Neural progenitor cell (in vitro differentiated cells): ENCODE measurements at regions not wholly inside any gene's neighbourhood (a gene's known extent, or its start where the extent isn't known, plus 50 kb on each side); places are given as distances from the start of the nearest gene placed in this dataset.

Source experiments
- DNase-seq: peaks from one replicate; pipeline ENCODE4 v3.0.0-alpha.2; 2016; ENCODE audit warnings: low spot score
- H2AFZ ChIP-seq: fragments of 200-600 bp; sonication (generic); replicated peaks from 2 replicates; pipeline ENCODE4 v1.6.1; 2016; ENCODE audit warnings: antibody characterized with exemption
- H3F3A ChIP-seq: fragments of 200-600 bp; sonication (generic); 2 replicates; pipeline ENCODE4 v1.6.1; 2016; ENCODE audit warnings: antibody characterized with exemption, low read depth
- H3K27ac ChIP-seq: fragments of 200-600 bp; sonication (generic); 2 replicates; pipeline ENCODE4 v1.5.1; 2016; ENCODE audit warnings: mild to moderate bottlenecking
- H3K27me3 ChIP-seq: fragments of 200-600 bp; sonication (generic); 2 replicates; pipeline ENCODE4 v1.6.1; 2016; ENCODE audit warnings: mild to moderate bottlenecking, moderate library complexity
- H3K36me3 ChIP-seq: fragments of 200-600 bp; sonication (generic); 2 replicates; pipeline ENCODE4 v1.5.1; 2016
- H3K4me1 ChIP-seq: fragments of 200-600 bp; sonication (generic); 2 replicates; pipeline ENCODE4 v1.6.1; 2016; ENCODE audit warnings: mixed run types
- H3K4me2 ChIP-seq: fragments of 200-600 bp; sonication (generic); 2 replicates; pipeline ENCODE4 v1.6.1; 2016
- H3K4me3 ChIP-seq: fragments of 200-600 bp; sonication (generic); 2 replicates; pipeline ENCODE4 v1.5.1; 2016
- H3K79me2 ChIP-seq: fragments of 200-600 bp; sonication (generic); 2 replicates; pipeline ENCODE4 v1.6.1; 2016; ENCODE audit warnings: low read depth
- H3K9ac ChIP-seq: fragments of 200-600 bp; sonication (generic); 2 replicates; pipeline ENCODE4 v1.6.1; 2016
- H3K9me3 ChIP-seq: fragments of 200-600 bp; sonication (generic); 2 replicates; pipeline ENCODE4 v1.5.1; 2016; ENCODE audit warnings: low read depth
- H4K20me1 ChIP-seq: fragments of 200-600 bp; sonication (generic); 2 replicates; pipeline ENCODE4 v1.6.1; 2016; ENCODE audit warnings: low read depth
- H3K27ac Mint-ChIP-seq: 3 replicates; pipeline ENCODE4 v1.8.0; 2021; ENCODE audit warnings: mixed read lengths
- H3K27me3 Mint-ChIP-seq: 2 replicates; pipeline ENCODE4 v1.8.0; 2022; ENCODE audit warnings: low read depth, mild to moderate bottlenecking, inconsistent platforms, moderate library complexity, mixed read lengths; ENCODE audit not compliant: insufficient read depth
- H3K36me3 Mint-ChIP-seq: 3 replicates; pipeline ENCODE4 v1.8.0; 2021; ENCODE audit warnings: mixed read lengths
- H3K4me1 Mint-ChIP-seq: 3 replicates; pipeline ENCODE4 v1.8.0; 2021; ENCODE audit warnings: mixed read lengths
- H3K4me3 Mint-ChIP-seq: 3 replicates; pipeline ENCODE4 v1.8.0; 2021; ENCODE audit warnings: mild to moderate bottlenecking, moderate library complexity, mixed read lengths
- H3K9me3 Mint-ChIP-seq: 3 replicates; pipeline ENCODE4 v1.8.0; 2020; ENCODE audit warnings: mixed read lengths
- EZH2 ChIP-seq: fragments of 200-600 bp; sonication (generic); IDR thresholded peaks from 2 replicates; pipeline ENCODE4 v1.6.1; 2017; ENCODE audit warnings: antibody characterized with exemption, mild to moderate bottlenecking, moderate library complexity
- EZH2phosphoT487 ChIP-seq: fragments of 200-600 bp; sonication (generic); IDR thresholded peaks from 2 replicates; pipeline ENCODE4 v1.6.1; 2017; ENCODE audit warnings: antibody characterized with exemption
- TF ChIP-seq, protein P1 (sequence below): fragments of 200-600 bp; sonication (generic); IDR thresholded peaks from 2 replicates; pipeline ENCODE4 v1.5.1; 2017; ENCODE audit warnings: antibody characterized with exemption, mild to moderate bottlenecking

DNA sequence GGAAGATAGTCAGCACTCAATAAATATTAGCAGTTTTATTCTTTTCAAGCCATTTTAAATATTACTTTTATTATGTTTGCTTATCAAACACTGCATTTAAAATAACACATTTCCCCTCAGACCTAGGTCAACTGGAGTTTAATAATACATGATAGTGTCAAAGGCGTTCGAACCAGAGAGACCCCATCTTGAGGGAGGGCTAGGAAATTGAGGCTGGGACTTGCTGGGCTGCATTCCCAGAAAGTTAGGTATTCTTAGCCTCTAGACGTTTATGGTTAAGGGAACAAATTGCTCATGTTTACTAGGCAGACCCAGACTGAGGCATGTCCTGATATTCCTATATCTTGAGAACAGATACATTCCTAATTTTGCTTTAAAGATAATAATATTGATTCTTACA is 426.5 kb downstream of the METTL4 start:
- TF ChIP-seq, protein P1, sequence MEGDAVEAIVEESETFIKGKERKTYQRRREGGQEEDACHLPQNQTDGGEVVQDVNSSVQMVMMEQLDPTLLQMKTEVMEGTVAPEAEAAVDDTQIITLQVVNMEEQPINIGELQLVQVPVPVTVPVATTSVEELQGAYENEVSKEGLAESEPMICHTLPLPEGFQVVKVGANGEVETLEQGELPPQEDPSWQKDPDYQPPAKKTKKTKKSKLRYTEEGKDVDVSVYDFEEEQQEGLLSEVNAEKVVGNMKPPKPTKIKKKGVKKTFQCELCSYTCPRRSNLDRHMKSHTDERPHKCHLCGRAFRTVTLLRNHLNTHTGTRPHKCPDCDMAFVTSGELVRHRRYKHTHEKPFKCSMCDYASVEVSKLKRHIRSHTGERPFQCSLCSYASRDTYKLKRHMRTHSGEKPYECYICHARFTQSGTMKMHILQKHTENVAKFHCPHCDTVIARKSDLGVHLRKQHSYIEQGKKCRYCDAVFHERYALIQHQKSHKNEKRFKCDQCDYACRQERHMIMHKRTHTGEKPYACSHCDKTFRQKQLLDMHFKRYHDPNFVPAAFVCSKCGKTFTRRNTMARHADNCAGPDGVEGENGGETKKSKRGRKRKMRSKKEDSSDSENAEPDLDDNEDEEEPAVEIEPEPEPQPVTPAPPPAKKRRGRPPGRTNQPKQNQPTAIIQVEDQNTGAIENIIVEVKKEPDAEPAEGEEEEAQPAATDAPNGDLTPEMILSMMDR: no peak
- no peak for TF ChIP-seq EZH2phosphoT487
- TF ChIP-seq EZH2: no peak
- DNase-seq: no peak
- Histone ChIP-seq H3K27me3 (no peaks in the 10 kb centered on the region), H3K4me3 (no peak overlapping the region), H3K9me3 (no peaks in the 10 kb centered on the region), H3K9ac (no peak overlapping the region), H3K4me1 (no peaks in the 10 kb centered on the region), H3K27ac (no peak overlapping the region), H3K36me3 (no peaks in the 10 kb centered on the region), H4K20me1 (no peaks in the 10 kb centered on the region), H3F3A (no peaks in the 10 kb centered on the region), H3K4me2 (no peak overlapping the region), H3K79me2 (no peaks in the 10 kb centered on the region), H2AFZ (no peak overlapping the region)
- Mint-ChIP-seq H3K4me3 (no peak overlapping the region), H3K36me3 (no peaks in the 10 kb centered on the region), H3K27me3 (peaks cover 4% of the 10 kb centered on the region), H3K4me1 (no peaks in the 10 kb centered on the region), H3K27ac (no peak overlapping the region), H3K9me3 (no peaks in the 10 kb centered on the region)

DNA sequence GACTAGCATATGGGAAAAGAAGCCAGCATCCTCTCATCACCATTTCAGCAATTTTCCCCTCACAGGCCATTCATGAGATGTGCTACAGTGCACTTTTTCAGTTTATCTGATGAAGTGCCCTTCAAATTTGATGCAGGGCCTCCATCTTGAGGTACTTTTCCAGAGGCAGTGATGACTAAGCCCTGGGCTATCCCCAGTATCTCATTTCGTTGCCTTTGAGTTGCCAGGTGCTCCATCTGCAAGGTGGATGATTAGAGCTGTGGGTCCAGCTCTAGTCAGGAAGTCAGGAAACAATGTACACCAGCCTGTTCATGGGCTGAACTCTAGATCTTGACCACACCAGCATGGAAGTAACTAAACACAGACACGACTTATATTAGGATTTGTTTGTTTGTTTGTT is 425.2 kb downstream of the METTL4 start:
- Mint-ChIP-seq H3K9me3 (no peaks in the 10 kb centered on the region), H3K4me1 (no peaks in the 10 kb centered on the region), H3K36me3 (no peaks in the 10 kb centered on the region), H3K4me3 (no peak overlapping the region), H3K27ac (no peak overlapping the region), H3K27me3 (peaks cover 4% of the 10 kb centered on the region)
- Histone ChIP-seq H3K79me2 (no peaks in the 10 kb centered on the region), H3K4me3 (no peak overlapping the region), H2AFZ (no peak overlapping the region), H3K4me2 (no peak overlapping the region), H3K27me3 (no peaks in the 10 kb centered on the region), H3K36me3 (no peaks in the 10 kb centered on the region), H3K9ac (no peak overlapping the region), H4K20me1 (no peaks in the 10 kb centered on the region), H3F3A (no peaks in the 10 kb centered on the region), H3K9me3 (no peaks in the 10 kb centered on the region), H3K27ac (no peak overlapping the region), H3K4me1 (no peaks in the 10 kb centered on the region)
- TF ChIP-seq EZH2 (no peak), EZH2phosphoT487 (no peak)
- TF ChIP-seq, protein P1: no peak
- DNase-seq: no peak

DNA sequence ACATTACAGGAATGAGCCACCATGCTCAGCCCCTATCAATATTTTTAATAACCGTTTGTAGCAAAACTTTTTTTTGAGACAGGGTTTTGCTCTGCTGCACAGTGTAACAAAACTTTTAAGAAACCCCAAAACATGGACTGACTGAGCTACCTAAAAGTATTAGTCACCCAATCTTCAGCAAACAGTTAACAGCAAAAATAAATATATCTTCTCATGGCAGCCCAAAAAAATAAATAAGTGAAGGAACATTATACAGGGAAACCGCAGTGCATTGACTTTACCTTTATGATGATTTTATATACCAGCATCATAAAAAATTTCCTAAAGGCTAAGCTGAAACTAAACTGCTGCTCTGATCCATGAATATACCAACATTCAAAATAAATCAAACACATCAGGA is 424.6 kb downstream of the METTL4 start:
- no peak overlapping the region for H3K27ac Mint-ChIP-seq
- H3K27me3 Mint-ChIP-seq: peaks cover 4% of the 10 kb centered on the region
- Histone ChIP-seq H3K4me3 (no peak overlapping the region), H4K20me1 (no peaks in the 10 kb centered on the region), H3K27me3 (no peaks in the 10 kb centered on the region), H3K36me3 (no peaks in the 10 kb centered on the region), H3K27ac (no peak overlapping the region), H3K9ac (no peak overlapping the region), H2AFZ (no peak overlapping the region), H3K4me2 (no peak overlapping the region), H3F3A (no peaks in the 10 kb centered on the region), H3K4me1 (no peaks in the 10 kb centered on the region), H3K9me3 (no peaks in the 10 kb centered on the region), H3K79me2 (no peaks in the 10 kb centered on the region)
- TF ChIP-seq, protein P1: no peak
- TF ChIP-seq EZH2phosphoT487 (no peak), EZH2 (no peak)
- DNase-seq: no peak
- no peak overlapping the region for H3K4me3 Mint-ChIP-seq
- H3K9me3 Mint-ChIP-seq: no peaks in the 10 kb centered on the region
- no peaks in the 10 kb centered on the region for H3K36me3 Mint-ChIP-seq
- H3K4me1 Mint-ChIP-seq: no peaks in the 10 kb centered on the region
